Tibial nerve (tissue), 4 donors: ENCODE measurements at regions not wholly inside any gene's neighbourhood (a gene's known extent, or its start where the extent isn't known, plus 50 kb on each side); places are given as distances from the start of the nearest gene placed in this dataset.

Source experiments
- DNase-seq, 2 donors: peaks; one replicate each; pipeline ENCODE4 v3.0.0-alpha.2; 2019; ENCODE audit warnings: low spot score in 2 of 2
- H3K27ac ChIP-seq, 4 donors: fragments of 200-600 bp; sonication (generic) in 3 of 4; one replicate each; pipeline ENCODE4 v1.5.1; 2017 to 2019; ENCODE audit warnings: mild to moderate bottlenecking in 1 of 4
- H3K27me3 ChIP-seq, 2 donors: fragments of 200-600 bp; sonication (generic) in 1 of 2; one replicate each; pipeline versions ENCODE4 v1.5.1 to v1.6.0; 2017 to 2019
- H3K36me3 ChIP-seq, 3 donors: fragments of 200-600 bp; sonication (generic); one replicate each; pipeline ENCODE4 v1.5.1; 2018 to 2019
- H3K4me1 ChIP-seq, 4 donors: fragments of 200-600 bp; sonication (generic) in 3 of 4; one replicate each; pipeline ENCODE4 v1.5.1; 2017 to 2019
- H3K4me3 ChIP-seq, 4 donors: fragments of 200-600 bp; sonication (generic) in 3 of 4; one replicate each; pipeline ENCODE4 v1.5.1; 2017 to 2019; ENCODE audit warnings: mild to moderate bottlenecking in 1 of 4, moderate library complexity in 1 of 4
- H3K9me3 ChIP-seq, 4 donors: fragments of 200-600 bp; sonication (generic) in 3 of 4; one replicate each; pipeline ENCODE4 v1.5.1; 2017 to 2019
- EP300 ChIP-seq, 2 donors: sonication (generic); formaldehyde crosslinking; IDR thresholded peaks; one replicate each; pipeline ENCODE4 v1.6.1; 2017; ENCODE audit warnings: antibody characterized with exemption in 2 of 2, mild to moderate bottlenecking in 1 of 2
- POLR2A ChIP-seq, 2 donors: fragments of 450-650 bp; IDR thresholded peaks; one replicate each; pipeline ENCODE4 v1.6.1; 2017; ENCODE audit warnings: antibody characterized with exemption in 2 of 2, mild to moderate bottlenecking in 2 of 2, moderate library complexity in 2 of 2
- WGBS, 2 donors: methylation state at CpG; one replicate each; pipeline ENCODE4 v1.1.5; 2018; 5-methylcytosine and 5-hydroxymethylcytosine counted together
- TF ChIP-seq, protein P1 (sequence below), 5 experiments: fragments of 200-600 bp in 3 of 5; fragments of 450-650 bp in 2 of 5; sonication (generic) in 3 of 5; IDR thresholded peaks; one replicate each; pipeline ENCODE4 v1.5.1; 2016 to 2019; ENCODE audit warnings: antibody characterized with exemption in 5 of 5, mild to moderate bottlenecking in 3 of 5, moderate library complexity in 2 of 5

DNA sequence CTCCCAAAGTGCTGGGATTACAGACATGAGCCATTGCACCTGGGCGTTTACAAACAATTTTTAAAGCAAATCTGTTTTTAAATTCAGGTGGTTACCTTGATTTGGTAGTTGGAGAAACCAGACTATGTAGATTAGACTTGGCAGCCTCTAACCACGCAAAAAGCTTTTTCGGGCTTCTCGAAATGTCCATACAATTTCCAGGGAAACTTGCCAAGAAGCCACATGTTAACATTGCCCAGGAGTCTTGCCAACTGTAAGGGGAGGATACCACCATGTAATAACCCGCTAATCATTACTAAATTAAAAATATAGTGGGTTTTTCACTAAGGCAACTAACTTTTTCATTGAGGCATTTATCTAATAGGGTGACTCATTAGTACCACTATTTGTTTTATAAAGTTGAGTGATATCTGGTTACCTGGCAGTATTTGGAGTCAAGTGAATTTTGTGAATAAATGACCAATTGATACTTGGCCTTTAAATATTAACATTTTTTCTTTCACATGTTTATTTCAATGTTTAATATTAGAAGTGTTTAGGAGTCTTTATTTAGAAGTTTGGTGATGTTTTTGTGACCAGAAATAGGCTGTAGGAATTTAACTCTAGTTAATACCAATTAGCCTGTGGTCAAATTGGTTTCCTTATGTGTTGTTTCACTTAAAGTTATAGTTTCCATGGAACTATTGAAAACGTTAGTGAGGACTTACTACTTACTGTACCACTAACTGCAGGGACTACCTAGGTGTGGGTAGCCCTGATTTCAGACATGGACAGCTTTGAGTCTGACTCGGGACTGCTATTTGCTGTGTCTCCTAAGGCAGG, 61.3 kb downstream of the CLDN34 start:
- Histone ChIP-seq H3K27ac (no peak overlapping the region), H3K4me1 (no peaks in the 10 kb centered on the region), H3K36me3 (no peaks in the 10 kb centered on the region), H3K4me3 (no peak overlapping the region), H3K9me3 (no peaks in the 10 kb centered on the region), H3K27me3 (no peaks in the 10 kb centered on the region)
- 69 to 81% methylated on average over 7 of the region's 7 CpGs for WGBS, 2 donors
- DNase-seq, result no peak
- TF ChIP-seq, protein P1, sequence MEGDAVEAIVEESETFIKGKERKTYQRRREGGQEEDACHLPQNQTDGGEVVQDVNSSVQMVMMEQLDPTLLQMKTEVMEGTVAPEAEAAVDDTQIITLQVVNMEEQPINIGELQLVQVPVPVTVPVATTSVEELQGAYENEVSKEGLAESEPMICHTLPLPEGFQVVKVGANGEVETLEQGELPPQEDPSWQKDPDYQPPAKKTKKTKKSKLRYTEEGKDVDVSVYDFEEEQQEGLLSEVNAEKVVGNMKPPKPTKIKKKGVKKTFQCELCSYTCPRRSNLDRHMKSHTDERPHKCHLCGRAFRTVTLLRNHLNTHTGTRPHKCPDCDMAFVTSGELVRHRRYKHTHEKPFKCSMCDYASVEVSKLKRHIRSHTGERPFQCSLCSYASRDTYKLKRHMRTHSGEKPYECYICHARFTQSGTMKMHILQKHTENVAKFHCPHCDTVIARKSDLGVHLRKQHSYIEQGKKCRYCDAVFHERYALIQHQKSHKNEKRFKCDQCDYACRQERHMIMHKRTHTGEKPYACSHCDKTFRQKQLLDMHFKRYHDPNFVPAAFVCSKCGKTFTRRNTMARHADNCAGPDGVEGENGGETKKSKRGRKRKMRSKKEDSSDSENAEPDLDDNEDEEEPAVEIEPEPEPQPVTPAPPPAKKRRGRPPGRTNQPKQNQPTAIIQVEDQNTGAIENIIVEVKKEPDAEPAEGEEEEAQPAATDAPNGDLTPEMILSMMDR (IDR thresholded peaks at IDR 0.05), result no peak
- no peak for TF ChIP-seq POLR2A (IDR thresholded peaks at IDR 0.05)
- no peak for TF ChIP-seq EP300 (IDR thresholded peaks at IDR 0.05)

DNA sequence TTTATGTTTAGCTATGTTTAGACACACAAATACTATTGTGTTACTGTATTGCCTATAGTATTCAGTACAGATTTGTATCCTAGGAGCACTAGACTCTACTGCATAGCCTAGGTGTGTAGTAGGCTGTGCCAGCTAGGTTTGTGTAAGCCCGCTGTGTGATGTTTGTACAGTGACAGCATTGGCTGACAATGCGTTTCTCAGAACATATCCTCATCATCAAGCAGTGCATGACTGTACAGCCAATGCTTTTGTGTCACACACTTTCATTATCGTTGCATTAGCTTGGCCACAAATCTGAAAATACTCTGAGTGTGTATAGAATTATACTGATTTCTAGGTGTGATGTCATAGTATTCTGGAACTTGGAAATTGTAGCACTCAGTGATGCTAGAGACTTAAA, 63.4 kb downstream of the CLDN34 start:
- no peak overlapping the region for H3K4me3 ChIP-seq
- DNase-seq, result no peak
- H3K36me3 ChIP-seq, result no peaks in the 10 kb centered on the region
- WGBS, 2 donors, result 93 to 97% methylated on average over 3 of the region's 3 CpGs
- H3K4me1 ChIP-seq, result no peaks in the 10 kb centered on the region
- TF ChIP-seq POLR2A (IDR thresholded peaks at IDR 0.05), result no peak
- no peak for TF ChIP-seq EP300 (IDR thresholded peaks at IDR 0.05)
- TF ChIP-seq, protein P1 (IDR thresholded peaks at IDR 0.05), result no peak
- no peaks in the 10 kb centered on the region for H3K9me3 ChIP-seq
- H3K27ac ChIP-seq, result no peak overlapping the region
- no peaks in the 10 kb centered on the region for H3K27me3 ChIP-seq

DNA sequence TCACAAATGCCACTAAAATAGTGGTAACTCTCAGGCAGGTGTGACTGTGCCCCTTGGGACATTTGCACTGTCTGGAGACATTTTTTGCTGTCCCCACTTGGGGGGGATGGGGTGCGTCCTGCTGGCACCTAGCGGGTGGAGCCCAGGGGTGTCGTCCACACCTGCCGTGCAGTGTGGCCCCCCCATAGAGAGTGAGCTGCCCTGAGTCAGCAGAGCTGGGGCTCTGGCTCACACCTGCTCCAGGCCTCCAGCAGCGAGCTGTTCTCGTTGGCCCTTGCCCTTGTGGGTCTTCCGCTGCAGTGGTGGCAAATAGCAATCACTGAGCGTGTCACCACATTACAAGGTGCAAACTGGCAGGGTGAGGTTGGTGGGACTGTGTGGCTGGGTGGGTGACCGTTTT, 64.6 kb downstream of the CLDN34 start:
- 81 to 93% methylated on average over 5 to 9 of the region's 9 CpGs for WGBS, 2 donors
- no peak for DNase-seq
- H3K36me3 ChIP-seq, result no peaks in the 10 kb centered on the region
- TF ChIP-seq EP300 (IDR thresholded peaks at IDR 0.05) (no peak), POLR2A (IDR thresholded peaks at IDR 0.05) (no peak)
- TF ChIP-seq, protein P1 (IDR thresholded peaks at IDR 0.05), result no peak
- H3K4me1 ChIP-seq, result no peaks in the 10 kb centered on the region
- no peaks in the 10 kb centered on the region for H3K27me3 ChIP-seq
- H3K4me3 ChIP-seq, result no peak overlapping the region
- H3K9me3 ChIP-seq, result no peaks in the 10 kb centered on the region
- H3K27ac ChIP-seq, result no peak overlapping the region

DNA sequence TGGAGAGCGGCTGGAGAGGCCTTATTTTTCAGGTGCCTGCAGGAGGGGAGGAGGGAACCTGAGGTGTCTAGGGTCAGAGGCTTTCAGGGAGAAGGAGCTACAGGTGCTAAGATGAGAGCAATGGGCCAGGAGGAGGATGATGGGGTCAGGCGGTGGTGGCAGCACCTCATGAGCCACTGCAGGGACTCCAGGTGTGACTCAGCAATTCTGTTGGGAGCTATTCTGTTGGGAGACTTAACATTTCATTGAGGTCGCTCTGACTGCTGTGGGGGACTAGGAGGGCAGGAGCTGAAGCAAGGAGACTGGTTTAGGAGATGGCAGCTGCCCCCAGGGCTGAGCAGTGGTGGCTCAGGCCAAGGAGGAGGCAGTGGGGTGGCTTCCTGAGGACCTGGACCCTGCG, 65.0 kb downstream of the CLDN34 start:
- Histone ChIP-seq H3K27me3 (no peaks in the 10 kb centered on the region), H3K4me1 (no peaks in the 10 kb centered on the region), H3K27ac (no peak overlapping the region), H3K4me3 (no peak overlapping the region), H3K9me3 (no peaks in the 10 kb centered on the region), H3K36me3 (no peaks in the 10 kb centered on the region)
- WGBS, 2 donors, result 80 to 91% methylated on average over 3 to 4 of the region's 4 CpGs
- TF ChIP-seq, protein P1 (IDR thresholded peaks at IDR 0.05), result no peak
- TF ChIP-seq EP300 (IDR thresholded peaks at IDR 0.05) (no peak), POLR2A (IDR thresholded peaks at IDR 0.05) (no peak)
- DNase-seq, result no peak

DNA sequence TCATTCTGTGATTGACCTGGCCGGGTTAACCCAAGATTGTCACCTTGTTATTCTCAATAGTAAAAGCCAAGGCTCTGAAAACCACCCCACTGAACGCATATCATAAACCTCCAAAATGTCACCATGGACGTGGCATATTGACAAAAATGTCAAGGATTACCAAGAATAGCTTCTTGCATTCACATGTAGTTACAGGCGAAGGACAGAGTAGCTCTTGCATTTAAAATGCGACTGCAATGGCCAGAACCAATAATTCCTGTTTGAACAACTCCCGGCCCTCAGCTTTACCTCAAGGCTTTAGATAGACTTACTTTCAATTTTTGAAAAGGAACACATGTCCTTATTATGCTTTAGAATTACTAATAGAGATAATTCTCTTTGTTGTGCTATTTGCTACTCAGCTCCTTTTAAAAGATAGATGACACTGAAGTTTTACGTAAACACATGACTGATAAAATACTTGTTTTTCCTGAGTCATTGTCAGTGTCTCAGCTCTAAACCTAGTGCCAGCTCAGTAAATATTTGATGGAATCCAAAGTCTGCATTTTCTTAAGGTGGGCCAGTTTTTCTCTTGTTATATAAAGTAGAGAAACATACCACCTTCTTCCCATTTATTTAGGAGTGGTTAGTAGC, 66.3 kb downstream of the CLDN34 start:
- Histone ChIP-seq H3K36me3 (no peaks in the 10 kb centered on the region), H3K27ac (no peak overlapping the region), H3K27me3 (no peaks in the 10 kb centered on the region), H3K4me3 (no peak overlapping the region), H3K9me3 (no peaks in the 10 kb centered on the region), H3K4me1 (no peaks in the 10 kb centered on the region)
- TF ChIP-seq EP300 (IDR thresholded peaks at IDR 0.05) (no peak), POLR2A (IDR thresholded peaks at IDR 0.05) (no peak)
- TF ChIP-seq, protein P1 (IDR thresholded peaks at IDR 0.05), result no peak
- WGBS, 2 donors, result 82 to 84% methylated on average over 7 of the region's 7 CpGs
- no peak for DNase-seq
